GM21367 (cell line): ENCODE measurements at regions not wholly inside any gene's neighbourhood (a gene's known extent, or its start where the extent isn't known, plus 50 kb on each side); places are given as distances from the start of the nearest gene placed in this dataset.

ENCODE experiments used
- ATAC-seq: cut with Tn5 transposase; IDR thresholded peaks from one replicate; pipeline ENCODE4 v1.9.1; 2021; ENCODE audit not compliant: unreplicated experiment

- no peak for ATAC-seq
Observed at GRCh38 chr22:49176956-49177355, 650.7 kb downstream of the BRD1 start.

- ATAC-seq: no peak
Observed at GRCh38 chr22:49170053-49170452, 657.6 kb downstream of the BRD1 start.

GRCh38 chr22:49169074-49169744 lies 658.5 kb downstream of the BRD1 start:
- no peak for ATAC-seq

GRCh38 chr22:49168219-49168813 lies 659.4 kb downstream of the BRD1 start:
- ATAC-seq: no peak

DNA sequence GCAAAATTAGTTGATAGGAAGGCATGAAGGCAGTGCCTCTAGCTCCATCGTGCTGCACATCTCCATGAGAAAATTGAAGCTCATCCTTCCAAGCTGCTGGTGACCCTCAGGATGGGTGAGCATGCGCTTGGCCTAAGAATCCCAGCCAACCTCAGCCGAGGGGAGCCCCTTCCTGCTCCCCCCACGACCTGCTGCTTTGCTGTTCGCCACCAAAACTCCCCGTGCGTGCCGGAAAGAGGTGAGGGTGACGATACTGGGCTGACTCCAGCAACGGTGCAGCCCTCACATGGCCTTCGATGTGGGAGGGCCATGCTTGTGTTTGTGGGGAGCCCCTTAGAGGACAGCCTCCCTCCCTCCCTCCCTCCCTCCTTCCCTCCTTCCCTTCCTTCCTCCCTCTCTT lies 660.9 kb downstream of the BRD1 start:
- ATAC-seq: no peak

GRCh38 chr22:49166211-49166610 lies 661.5 kb downstream of the BRD1 start:
- no peak for ATAC-seq

DNA sequence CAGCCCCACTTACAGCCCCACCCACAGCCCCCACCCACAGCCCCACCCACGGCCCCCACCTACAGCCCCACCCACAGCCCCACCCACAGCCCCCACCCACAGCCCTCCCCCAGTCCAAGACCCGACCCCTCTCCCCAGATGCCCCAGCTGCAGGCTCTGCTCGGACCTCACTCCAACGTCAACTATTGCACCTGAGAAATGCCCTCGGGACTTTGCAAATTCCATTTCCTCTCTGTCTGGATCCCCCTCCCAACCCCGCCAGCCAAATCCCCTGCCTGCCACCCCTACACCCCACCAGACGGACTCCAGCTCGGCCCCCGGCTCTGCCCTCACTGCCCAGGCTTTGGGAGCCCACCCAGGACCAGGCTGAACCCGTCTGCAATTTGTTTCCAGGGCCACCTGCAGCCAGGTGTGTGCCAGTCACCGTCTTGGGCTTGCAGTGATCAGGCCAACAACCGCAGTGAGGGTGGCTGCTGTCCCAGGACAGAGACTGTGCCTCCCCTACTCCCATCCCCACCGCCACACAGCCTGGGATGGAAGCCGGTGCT lies 662.8 kb downstream of the BRD1 start:
- ATAC-seq: no peak

DNA sequence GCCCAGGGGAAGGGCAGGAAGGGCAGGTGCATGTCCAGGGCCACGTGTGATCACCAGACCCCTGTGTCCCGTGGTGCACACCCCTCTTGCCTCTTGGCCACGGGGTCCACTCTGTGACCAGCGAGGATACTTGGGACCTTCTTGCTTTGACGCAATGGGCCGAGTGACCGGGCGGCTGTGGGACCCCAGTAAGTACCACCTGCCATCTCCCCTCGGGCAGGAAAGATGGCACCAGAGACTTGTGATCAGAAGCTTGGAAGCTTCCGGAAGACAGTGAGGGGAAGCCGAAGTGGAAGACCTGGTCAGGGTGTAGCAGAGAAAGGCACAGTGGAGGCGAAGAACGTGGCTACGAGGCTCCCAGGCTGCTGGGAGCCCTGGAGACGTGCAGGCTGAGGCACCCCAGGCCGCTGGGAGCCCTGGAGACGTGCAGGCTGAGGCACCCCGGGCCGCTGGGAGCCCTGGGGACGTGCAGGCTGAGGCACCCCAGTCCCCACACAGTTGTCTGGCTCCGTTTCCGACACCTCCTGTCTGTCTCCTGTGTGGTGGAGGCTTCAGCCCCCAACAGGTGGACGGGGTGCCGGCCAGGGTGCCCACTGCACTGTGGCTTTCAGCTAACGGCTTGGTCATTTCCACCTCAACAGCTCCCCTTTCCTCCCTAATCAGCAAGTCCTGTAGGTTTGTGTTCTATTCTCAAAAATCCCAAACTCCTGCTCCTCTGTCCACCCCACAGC lies 663.5 kb downstream of the BRD1 start:
- no peak for ATAC-seq

DNA sequence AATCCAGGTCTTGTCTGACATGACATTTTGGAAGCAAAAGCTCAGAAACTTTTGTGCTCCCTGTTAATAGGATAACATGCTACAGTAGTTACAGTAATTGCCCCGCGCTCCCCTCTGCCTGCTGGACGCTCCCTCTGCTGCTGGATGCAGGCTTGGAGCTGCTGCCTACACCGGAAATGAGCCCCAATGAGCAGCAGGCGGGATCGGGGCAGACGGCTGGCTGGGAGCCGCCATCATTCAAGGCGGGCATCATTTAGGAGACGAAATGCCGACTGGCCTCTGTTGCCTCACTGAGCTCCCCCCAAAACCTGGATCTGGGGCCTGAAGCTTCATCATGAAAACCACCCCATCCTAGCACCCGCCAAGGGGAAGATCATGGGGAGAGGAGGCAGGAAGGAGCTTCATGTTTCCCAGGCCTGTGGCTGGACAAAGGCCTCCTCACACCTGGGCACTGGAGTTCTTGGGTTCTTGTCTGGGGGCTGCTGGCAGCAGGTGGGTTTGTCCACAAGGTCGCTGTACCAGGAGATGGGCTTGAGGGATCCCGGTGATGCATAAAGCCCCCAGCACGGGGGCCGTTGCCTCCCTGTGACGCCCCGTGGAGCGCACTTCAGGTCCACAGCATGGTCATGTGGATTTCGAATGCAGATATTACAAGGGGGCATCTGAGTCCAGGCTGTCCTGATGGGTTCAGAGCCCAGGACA lies 664.3 kb downstream of the BRD1 start:
- no peak for ATAC-seq

DNA sequence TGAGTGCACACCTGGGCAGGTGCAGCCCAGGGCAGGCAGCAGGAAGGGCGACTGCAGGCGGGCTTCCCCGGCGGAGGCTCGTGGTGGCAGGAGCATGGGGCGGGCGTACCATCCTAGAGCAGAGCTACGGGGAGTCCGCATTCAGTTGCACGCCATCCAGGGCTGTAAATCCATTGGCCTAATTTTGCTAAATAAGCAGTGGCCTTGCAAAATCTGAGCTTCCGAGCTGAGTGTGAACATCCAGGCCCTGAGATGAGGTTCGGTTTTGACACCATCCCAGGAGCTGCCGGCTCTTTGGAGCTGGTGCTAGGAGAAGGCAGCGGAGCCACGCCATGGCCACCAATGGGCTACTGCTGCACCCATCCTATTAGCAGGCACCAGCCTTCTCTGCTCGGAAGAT lies 664.8 kb downstream of the BRD1 start:
- no peak for ATAC-seq

DNA sequence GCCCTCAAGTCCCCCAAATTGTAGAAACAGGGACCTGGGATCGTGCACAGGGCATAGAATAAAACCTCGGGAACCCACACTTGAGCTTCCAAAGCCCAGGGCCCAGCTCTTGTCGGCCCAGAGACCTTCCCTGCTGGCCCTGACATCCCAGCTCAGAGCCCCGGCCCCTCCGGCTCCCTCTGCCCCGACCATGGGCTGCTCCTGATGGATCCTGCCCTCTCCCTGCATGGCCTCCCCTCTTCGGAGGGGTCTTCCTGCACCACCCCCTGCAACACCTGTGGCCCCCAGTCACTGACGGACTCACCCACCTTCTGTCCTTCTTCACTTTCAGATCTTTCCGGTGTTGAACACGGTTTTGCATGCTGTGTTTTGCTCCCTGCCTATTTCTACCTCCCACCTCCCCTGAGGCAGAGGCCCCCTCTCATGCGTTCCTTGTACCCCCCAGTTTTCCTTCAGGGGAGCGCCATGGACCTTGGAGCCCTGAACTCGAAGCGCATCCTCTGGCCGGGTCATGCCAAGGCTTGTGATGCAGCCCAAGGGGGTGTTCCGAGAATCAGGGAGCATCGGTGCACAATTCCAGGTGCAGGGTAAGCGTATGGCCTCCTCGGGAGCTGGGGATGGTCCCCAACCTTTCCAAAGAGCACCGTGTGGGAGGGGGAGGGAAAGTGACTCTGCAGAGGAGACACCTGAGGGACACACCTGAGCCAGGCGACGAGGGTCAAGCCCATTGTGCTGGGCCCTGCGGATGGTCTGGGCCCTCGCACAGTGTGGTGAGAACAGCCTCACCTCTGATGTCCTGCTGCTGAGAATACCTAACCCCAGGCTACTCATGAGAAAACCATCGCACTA lies 666.4 kb downstream of the BRD1 start:
- ATAC-seq: no peak

DNA sequence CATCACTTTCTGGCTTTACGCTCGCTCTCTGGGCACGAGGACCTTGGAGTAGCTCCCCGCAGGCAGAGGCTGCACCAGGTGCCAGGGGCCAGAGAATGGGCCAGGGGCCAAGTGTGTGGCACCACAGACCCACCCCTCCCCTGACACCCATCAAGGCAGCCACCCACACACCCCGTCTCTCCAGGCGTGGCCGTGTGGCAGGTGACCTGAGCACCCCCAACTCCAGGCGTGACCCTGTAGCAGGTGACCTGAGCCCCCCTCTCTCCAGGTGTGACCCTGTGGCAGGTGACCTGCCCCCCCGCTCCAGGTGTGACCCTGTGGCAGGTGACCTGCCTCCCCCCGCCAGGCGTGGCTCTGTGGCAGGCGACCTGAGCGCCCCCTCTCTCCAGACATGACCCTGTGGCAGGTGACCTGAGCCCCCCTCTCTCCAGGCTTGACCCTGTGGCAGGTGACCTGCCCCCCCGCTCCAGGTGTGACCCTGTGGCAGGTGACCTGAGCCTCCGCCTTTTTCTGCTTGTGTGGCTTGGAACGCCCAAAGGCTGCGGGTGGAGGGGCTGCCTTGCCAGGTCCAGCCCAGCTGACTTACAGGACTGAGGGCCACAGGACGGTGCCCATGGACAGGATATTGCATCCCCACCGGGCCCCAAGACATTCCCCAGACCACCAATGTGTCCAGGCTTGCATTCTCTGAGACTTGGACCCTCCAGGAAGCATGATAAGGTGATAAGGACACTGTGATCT lies 667.2 kb downstream of the BRD1 start:
- ATAC-seq: no peak

DNA sequence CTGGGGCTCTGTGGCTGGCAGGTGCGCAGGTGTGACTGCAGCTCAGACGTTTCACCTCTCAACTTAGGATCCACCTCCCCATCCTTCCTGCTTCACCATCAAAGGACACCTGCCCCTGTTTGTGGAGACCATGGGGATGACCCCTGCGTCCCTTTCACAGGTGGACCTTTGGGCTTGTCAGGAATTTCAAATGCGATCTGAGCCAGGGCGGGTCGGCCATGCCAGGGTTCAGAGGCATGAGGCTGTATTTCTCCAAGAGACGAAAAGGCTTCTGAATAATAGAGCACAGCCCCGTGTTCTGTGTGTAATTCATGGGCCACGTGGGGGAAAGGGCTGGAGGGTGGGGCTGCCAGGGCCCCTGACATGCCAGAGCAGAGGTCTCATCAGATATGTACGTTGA lies 668.0 kb downstream of the BRD1 start:
- ATAC-seq: no peak

DNA sequence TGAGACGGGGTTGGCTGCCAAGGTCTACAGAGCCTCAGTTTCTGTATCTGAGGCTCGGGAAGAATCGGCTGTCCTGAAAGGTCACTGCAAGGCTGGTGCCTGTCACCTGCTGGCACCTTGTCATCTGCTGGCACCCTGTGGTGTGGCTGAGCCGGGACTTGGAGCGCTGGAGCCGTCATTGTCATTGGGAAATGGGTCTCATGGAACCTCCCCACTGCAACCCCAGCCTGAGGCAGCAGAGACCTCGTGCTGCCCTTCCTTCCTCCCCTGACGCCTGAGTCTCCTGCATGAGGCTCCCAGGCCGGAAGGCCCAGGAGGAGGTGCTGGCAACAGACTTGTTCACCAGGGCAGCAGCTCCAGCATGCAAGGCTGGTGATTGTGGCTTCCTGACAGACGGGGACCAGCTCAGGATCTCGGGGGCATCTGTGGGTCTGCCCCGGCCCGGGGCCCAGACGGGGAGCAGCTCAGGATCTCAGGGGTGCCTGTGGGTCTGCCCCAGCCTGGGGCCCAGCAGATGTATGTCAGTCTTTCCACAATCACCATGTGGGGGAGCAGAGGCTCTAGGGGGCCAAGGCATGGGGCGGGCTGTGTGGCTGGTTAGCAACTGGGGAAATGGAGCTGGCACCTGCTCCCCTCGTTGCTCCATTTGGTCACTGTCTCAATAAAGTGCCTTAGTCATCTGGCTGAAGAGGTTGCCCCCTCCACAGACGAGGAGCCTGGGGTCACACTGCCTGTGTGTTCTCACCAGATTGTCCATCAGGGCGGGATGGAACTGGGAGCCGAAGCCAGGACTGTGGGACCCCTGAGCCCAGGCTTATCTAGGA lies 668.7 kb downstream of the BRD1 start:
- ATAC-seq: no peak

GRCh38 chr22:49157529-49158339 lies 669.9 kb downstream of the BRD1 start:
- ATAC-seq: no peak

- ATAC-seq: no peak
Observed at GRCh38 chr22:49156662-49157285, 670.9 kb downstream of the BRD1 start.

GRCh38 chr22:49155770-49156580 lies 671.7 kb downstream of the BRD1 start:
- no peak for ATAC-seq
